Retinal pigment epithelial cell (primary cell): ENCODE measurements at regions not wholly inside any gene's neighbourhood (a gene's known extent, or its start where the extent isn't known, plus 50 kb on each side); places are given as distances from the start of the nearest gene placed in this dataset.

ENCODE experiments used
- DNase-seq: peaks from one replicate; pipeline ENCODE4 v3.0.0-alpha.2; 2010; ENCODE audit warnings: low read depth
- H3K4me3 ChIP-seq: 2 replicates; pipeline ENCODE4 v1.5.1; 2011; ENCODE audit warnings: mild to moderate bottlenecking, low read length, control low read depth, moderate library complexity
- CTCF ChIP-seq: conservative IDR thresholded peaks from 2 replicates; pipeline ENCODE4 v1.5.1; 2011; ENCODE audit warnings: low read depth, low read length, control low read depth, inconsistent platforms

DNA sequence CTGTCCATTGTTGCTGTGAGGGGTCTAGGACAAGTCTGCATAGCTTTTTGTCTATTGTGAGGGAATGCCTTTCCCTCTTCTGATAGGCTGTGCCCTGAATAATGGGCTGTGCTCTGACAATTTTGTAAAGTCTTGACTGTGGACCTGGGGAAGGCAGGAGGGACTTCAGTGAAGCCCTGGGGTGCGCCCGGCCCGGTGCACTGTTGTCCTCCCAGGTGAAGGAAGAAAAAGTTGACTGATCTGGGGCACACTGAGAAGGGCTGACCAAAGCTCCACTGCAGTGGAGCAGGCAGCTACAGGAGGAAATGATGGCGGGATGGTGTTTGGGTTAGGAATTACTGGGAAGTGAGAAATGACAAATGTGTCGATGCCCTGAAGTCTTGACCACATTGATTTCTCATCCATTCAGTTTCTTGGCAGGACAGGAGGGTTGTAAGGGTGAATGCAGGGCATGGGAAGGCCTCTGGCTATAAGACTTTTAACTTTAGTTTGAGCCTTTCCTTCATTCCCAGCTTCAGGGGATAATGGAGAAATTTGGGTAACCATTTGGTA lies 224.0 kb upstream of the CST7 start:
- no peak for TF ChIP-seq CTCF
- no peak for DNase-seq
- H3K4me3 ChIP-seq: no peak overlapping the region

GRCh38 chr20:24727795-24728194 lies 221.3 kb upstream of the CST7 start:
- H3K4me3 ChIP-seq: no peak overlapping the region
- TF ChIP-seq CTCF: no peak

DNA sequence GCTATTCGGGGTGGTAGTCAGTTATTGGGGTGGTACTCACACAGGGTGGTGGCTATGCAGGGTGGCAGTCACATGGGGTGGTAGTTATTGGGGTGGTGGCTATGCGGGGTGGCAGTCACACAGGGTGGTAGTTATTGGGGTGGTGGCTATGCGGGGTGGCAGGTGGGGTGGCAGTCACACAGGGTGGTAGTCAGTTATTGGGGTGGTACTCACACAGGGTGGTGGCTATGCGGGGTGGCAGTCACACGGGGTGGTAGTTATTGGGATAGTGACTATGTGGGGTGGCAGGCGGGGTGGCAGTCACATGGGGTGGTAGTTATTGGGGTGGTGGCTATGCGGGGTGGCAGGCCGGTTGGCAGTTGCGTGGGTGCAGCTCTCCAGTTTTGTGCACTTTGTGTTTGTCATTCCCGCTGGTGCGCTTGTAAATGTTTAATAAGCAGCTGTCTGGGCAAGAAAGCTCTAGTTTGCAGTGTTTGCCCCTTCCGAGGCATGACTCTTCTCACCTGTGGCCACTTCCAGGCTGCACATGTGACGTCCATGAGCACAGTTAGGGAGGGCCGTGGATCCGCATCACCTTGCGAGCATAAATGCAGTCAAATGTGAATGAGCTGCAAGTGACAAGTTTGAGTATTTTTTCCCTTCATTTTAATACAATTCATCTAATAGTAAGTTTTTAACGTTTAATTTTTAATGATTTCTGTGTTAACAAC lies 219.0 kb upstream of the CST7 start:
- TF ChIP-seq CTCF: no peak
- no peak for DNase-seq
- H3K4me3 ChIP-seq: no peak overlapping the region

More at GRCh38 chr20:24727795-24728194, 221.3 kb upstream of the CST7 start:
- DNase-seq: no peak

GRCh38 chr20:24730750-24731149 lies 218.3 kb upstream of the CST7 start:
- TF ChIP-seq CTCF: no peak
- no peak for DNase-seq
- no peak overlapping the region for H3K4me3 ChIP-seq

- H3K4me3 ChIP-seq: no peak overlapping the region
- TF ChIP-seq CTCF: no peak
- DNase-seq: no peak
Observed at GRCh38 chr20:24731312-24731711, 217.8 kb upstream of the CST7 start.

- no peak overlapping the region for H3K4me3 ChIP-seq
- no peak for DNase-seq
- TF ChIP-seq CTCF: no peak
Observed at GRCh38 chr20:24732076-24732475, 217.0 kb upstream of the CST7 start.

GRCh38 chr20:24732599-24732998 lies 216.5 kb upstream of the CST7 start:
- no peak for TF ChIP-seq CTCF
- no peak overlapping the region for H3K4me3 ChIP-seq
- no peak for DNase-seq
